Type B pancreatic cell (in vitro differentiated cells): ENCODE measurements at regions not wholly inside any gene's neighbourhood (a gene's known extent, or its start where the extent isn't known, plus 50 kb on each side); places are given as distances from the start of the nearest gene placed in this dataset.
"Not testable (repeated sequence)": the region's sequence is repeated elsewhere in the genome, so short reads cannot be mapped to it uniquely, and the experiment has no call there.

Experiments
- DNase-seq: peaks from one replicate; pipeline ENCODE4 v3.0.0; 2021; ENCODE audit warnings: mixed read lengths; ENCODE audit not compliant: unreplicated experiment; ENCODE audit errors: extremely low spot score
- H3K27ac Mint-ChIP-seq: 2 replicates; pipeline ENCODE4 v1.8.0; 2021; ENCODE audit warnings: mild to moderate bottlenecking, mixed read lengths
- H3K27me3 Mint-ChIP-seq: 2 replicates; pipeline ENCODE4 v1.8.0; 2021; ENCODE audit warnings: mixed read lengths
- H3K36me3 Mint-ChIP-seq: 2 replicates; pipeline ENCODE4 v1.8.0; 2021; ENCODE audit warnings: mixed read lengths
- H3K4me1 Mint-ChIP-seq: one replicate; pipeline ENCODE4 v1.8.0; 2021; ENCODE audit warnings: mixed read lengths; ENCODE audit not compliant: unreplicated experiment
- H3K4me3 Mint-ChIP-seq: 2 replicates; pipeline ENCODE4 v1.8.0; 2021; ENCODE audit warnings: mild to moderate bottlenecking, mixed read lengths
- H3K9me3 Mint-ChIP-seq: 2 replicates; pipeline ENCODE4 v1.8.0; 2021; ENCODE audit warnings: mixed read lengths
- CTCF ChIP-seq: fragments of 200-600 bp; sonication (generic); conservative IDR thresholded peaks from 2 replicates; pipeline ENCODE4 v1.5.0; 2021; ENCODE audit warnings: antibody characterized with exemption, mild to moderate bottlenecking

GRCh38 chr9:75454043-75454442, 365.7 kb downstream of the OSTF1 start:
- Mint-ChIP-seq H3K27me3 (peaks cover 27% of the 10 kb centered on the region), H3K9me3 (no peaks in the 10 kb centered on the region), H3K4me1 (peaks cover 9% of the 10 kb centered on the region), H3K27ac (no peak overlapping the region), H3K36me3 (no peaks in the 10 kb centered on the region), H3K4me3 (no peak overlapping the region)
- no peak for DNase-seq
- TF ChIP-seq CTCF: no peak

GRCh38 chr9:75454891-75455290, 366.6 kb downstream of the OSTF1 start:
- Mint-ChIP-seq H3K4me1 (peaks cover 9% of the 10 kb centered on the region), H3K27me3 (peaks cover 27% of the 10 kb centered on the region), H3K4me3 (no peak overlapping the region), H3K27ac (no peak overlapping the region), H3K9me3 (no peaks in the 10 kb centered on the region), H3K36me3 (no peaks in the 10 kb centered on the region)
- no peak for TF ChIP-seq CTCF
- no peak for DNase-seq

GRCh38 chr9:75455444-75455921, 367.2 kb downstream of the OSTF1 start:
- no peak for TF ChIP-seq CTCF
- no peaks in the 10 kb centered on the region for H3K36me3 Mint-ChIP-seq
- H3K27ac Mint-ChIP-seq: no peak overlapping the region
- no peak for DNase-seq
- H3K9me3 Mint-ChIP-seq: no peaks in the 10 kb centered on the region
- H3K4me3 Mint-ChIP-seq: no peak overlapping the region
- peaks cover 8% of the 10 kb centered on the region for H3K4me1 Mint-ChIP-seq
- H3K27me3 Mint-ChIP-seq: peaks cover 22% of the 10 kb centered on the region

GRCh38 chr9:75456698-75457097, 368.4 kb downstream of the OSTF1 start:
- Mint-ChIP-seq H3K36me3 (no peaks in the 10 kb centered on the region), H3K4me3 (no peak overlapping the region), H3K27ac (no peak overlapping the region), H3K27me3 (peaks cover 17% of the 10 kb centered on the region), H3K4me1 (no peaks in the 10 kb centered on the region), H3K9me3 (no peaks in the 10 kb centered on the region)
- DNase-seq: no peak
- TF ChIP-seq CTCF: no peak

GRCh38 chr9:75457474-75458011, 369.2 kb downstream of the OSTF1 start:
- no peak for TF ChIP-seq CTCF
- DNase-seq: no peak
- no peak overlapping the region for H3K4me3 Mint-ChIP-seq
- no peaks in the 10 kb centered on the region for H3K36me3 Mint-ChIP-seq
- no peaks in the 10 kb centered on the region for H3K4me1 Mint-ChIP-seq
- peaks cover 19% of the 10 kb centered on the region for H3K27me3 Mint-ChIP-seq
- no peaks in the 10 kb centered on the region for H3K9me3 Mint-ChIP-seq
- no peak overlapping the region for H3K27ac Mint-ChIP-seq

GRCh38 chr9:75459311-75459710, 371.0 kb downstream of the OSTF1 start:
- peaks cover 17% of the 10 kb centered on the region for H3K27me3 Mint-ChIP-seq
- not testable (repeated sequence) for H3K9me3 Mint-ChIP-seq, H3K36me3 Mint-ChIP-seq, DNase-seq, H3K4me3 Mint-ChIP-seq, H3K4me1 Mint-ChIP-seq, H3K27ac Mint-ChIP-seq
